CD4-positive, alpha-beta memory T cell (primary cell): ENCODE measurements at regions not wholly inside any gene's neighbourhood (a gene's known extent, or its start where the extent isn't known, plus 50 kb on each side); places are given as distances from the start of the nearest gene placed in this dataset.

Experiments
- CTCF ChIA-PET: fragments of 350-600 bp; sonication (Branson Sonifier 250); formaldehyde crosslinking; loops from one replicate; lab custom pipeline; 2021; ENCODE audit warnings: inconsistent platforms; ENCODE audit not compliant: partially characterized antibody; lab: Charles Lee
- POLR2A ChIA-PET: fragments of 350-600 bp; sonication (Branson Sonifier 250); formaldehyde crosslinking; loops from one replicate; lab custom pipeline; 2021; ENCODE audit not compliant: partially characterized antibody; lab: Charles Lee
- DNase-seq, 5 donors: peaks; one replicate each; pipeline versions ENCODE4 v3.0.0 to v3.0.0-alpha.2; 2020 to 2022; ENCODE audit warnings: mixed read lengths in 1 of 5
- H3K27ac ChIP-seq: one replicate; pipeline ENCODE4 v1.7.0; 2013; ENCODE audit warnings: low read depth, low read length
- H3K27me3 ChIP-seq: 2 replicates; pipeline ENCODE4 v1.7.0; 2013; ENCODE audit warnings: mild to moderate bottlenecking, low read length, moderate library complexity; ENCODE audit not compliant: insufficient read depth
- H3K36me3 ChIP-seq: 2 replicates; pipeline ENCODE4 v1.7.0; 2013; ENCODE audit warnings: mild to moderate bottlenecking, low read length, moderate library complexity; ENCODE audit not compliant: insufficient read depth
- H3K4me1 ChIP-seq: 2 replicates; pipeline ENCODE4 v1.7.0; 2013; ENCODE audit warnings: mild to moderate bottlenecking, low read length, moderate library complexity; ENCODE audit not compliant: insufficient read depth
- H3K4me3 ChIP-seq, 2 donors: one replicate each; pipeline ENCODE4 v1.7.0; 2013; ENCODE audit warnings: low read length in 2 of 2, mild to moderate bottlenecking in 1 of 2
- H3K9me3 ChIP-seq, 2 donors: one replicate each; pipeline ENCODE4 v1.7.0; 2013; ENCODE audit warnings: low read length in 2 of 2, control low read depth in 1 of 2; ENCODE audit not compliant: control insufficient read depth in 1 of 2
- H3K27ac Mint-ChIP-seq, 7 donors: one replicate each; pipeline ENCODE4 v1.8.0; 2020 to 2021; ENCODE audit warnings: mixed read lengths in 7 of 7, mild to moderate bottlenecking in 6 of 7, inconsistent platforms in 3 of 7, moderate library complexity in 3 of 7
- H3K27me3 Mint-ChIP-seq, 2 donors: one replicate each; pipeline ENCODE4 v1.8.0; 2020 to 2021; ENCODE audit warnings: mixed read lengths in 2 of 2
- H3K36me3 Mint-ChIP-seq, 2 donors: one replicate each; pipeline ENCODE4 v1.8.0; 2020 to 2021; ENCODE audit warnings: mixed read lengths in 2 of 2, inconsistent platforms in 1 of 2, mild to moderate bottlenecking in 1 of 2
- H3K4me1 Mint-ChIP-seq, 4 donors: one replicate each; pipeline ENCODE4 v1.8.0; 2020 to 2021; ENCODE audit warnings: mixed read lengths in 4 of 4, mild to moderate bottlenecking in 1 of 4
- H3K4me3 Mint-ChIP-seq, 8 donors: one replicate each; pipeline ENCODE4 v1.8.0; 2020 to 2021; ENCODE audit warnings: mixed read lengths in 8 of 8, mild to moderate bottlenecking in 7 of 8, moderate library complexity in 6 of 8, inconsistent platforms in 3 of 8
- H3K9me3 Mint-ChIP-seq, 8 donors: one replicate each; pipeline ENCODE4 v1.8.0; 2020 to 2021; ENCODE audit warnings: mixed read lengths in 8 of 8, mild to moderate bottlenecking in 5 of 8, inconsistent platforms in 3 of 8, moderate library complexity in 1 of 8
- intact Hi-C: fragments of 100-400 bp; cut with micrococcal nuclease; formaldehyde crosslinking; loops from one replicate; pipeline ENCODE4 v1.15.1; 2023

GRCh38 chr15:39404767-39405181 lies 176.1 kb upstream of the THBS1 start:
- no peaks in the 10 kb centered on the region for H3K27me3 ChIP-seq
- Mint-ChIP-seq H3K9me3 (no peaks in the 10 kb centered on the region), H3K27ac (no peak overlapping the region), H3K4me3 (no peak overlapping the region), H3K4me1 (no peaks in the 10 kb centered on the region), H3K36me3 (no peaks in the 10 kb centered on the region), H3K27me3 (peaks cover 2 to 6% of the 10 kb centered on the region in 2 donors)
- H3K27ac ChIP-seq = no peak overlapping the region
- DNase-seq = no peak
- POLR2A ChIA-PET = no interaction called here
- CTCF ChIA-PET = no interaction called here
- no peaks in the 10 kb centered on the region for H3K9me3 ChIP-seq
- H3K4me1 ChIP-seq = no peaks in the 10 kb centered on the region
- intact Hi-C loops = no loop called here
- no peaks in the 10 kb centered on the region for H3K36me3 ChIP-seq
- no peak overlapping the region for H3K4me3 ChIP-seq

- CTCF ChIA-PET = no interaction called here
These were observed 174.4 kb upstream of the THBS1 start for GRCh38 chr15:39406485-39406884.

DNA sequence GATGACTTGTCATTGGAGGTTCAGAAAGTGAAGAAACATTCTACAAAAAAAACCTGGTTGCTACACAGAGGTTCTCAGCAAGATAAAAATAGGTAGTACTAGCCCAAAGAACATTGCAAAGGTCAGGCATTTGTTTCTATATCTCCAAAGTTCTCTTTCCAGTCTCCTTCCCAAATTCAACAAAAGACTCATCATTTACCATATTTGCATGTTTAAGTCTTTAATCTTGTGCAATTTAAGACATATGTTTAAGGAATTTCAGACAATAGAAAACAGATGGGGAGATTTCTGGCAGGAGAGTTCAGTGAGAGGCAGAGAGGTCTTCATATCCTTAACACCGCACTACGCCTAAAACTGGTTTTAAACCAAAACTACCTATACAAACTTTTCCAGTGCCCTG lies 173.8 kb upstream of the THBS1 start:
- Mint-ChIP-seq H3K27me3 (peaks cover 2 to 6% of the 10 kb centered on the region in 2 donors), H3K27ac (no peak overlapping the region), H3K4me1 (peaks cover 0 to 9% (median 3%) of the 10 kb centered on the region in 4 donors), H3K4me3 (no peak overlapping the region), H3K9me3 (no peaks in the 10 kb centered on the region), H3K36me3 (no peaks in the 10 kb centered on the region)
- Histone ChIP-seq H3K27me3 (no peaks in the 10 kb centered on the region), H3K36me3 (no peaks in the 10 kb centered on the region), H3K4me1 (no peaks in the 10 kb centered on the region), H3K27ac (no peak overlapping the region), H3K4me3 (no peak overlapping the region), H3K9me3 (no peaks in the 10 kb centered on the region)
- CTCF ChIA-PET = no interaction called here
- POLR2A ChIA-PET = no interaction called here
- no peak for DNase-seq
- intact Hi-C loops = no loop called here

More at GRCh38 chr15:39406485-39406884, 174.4 kb upstream of the THBS1 start:
- POLR2A ChIA-PET = no interaction called here
- intact Hi-C loops = no loop called here
- Mint-ChIP-seq H3K4me1 (peaks cover 0 to 4% (median 0%) of the 10 kb centered on the region in 4 donors), H3K4me3 (no peak overlapping the region), H3K36me3 (no peaks in the 10 kb centered on the region), H3K27ac (no peak overlapping the region), H3K27me3 (peaks cover 2 to 6% of the 10 kb centered on the region in 2 donors), H3K9me3 (no peaks in the 10 kb centered on the region)
- H3K9me3 ChIP-seq = no peaks in the 10 kb centered on the region
- no peaks in the 10 kb centered on the region for H3K4me1 ChIP-seq
- H3K27me3 ChIP-seq = no peaks in the 10 kb centered on the region
- no peak overlapping the region for H3K27ac ChIP-seq
- no peaks in the 10 kb centered on the region for H3K36me3 ChIP-seq
- DNase-seq = no peak
- H3K4me3 ChIP-seq = no peak overlapping the region

DNA sequence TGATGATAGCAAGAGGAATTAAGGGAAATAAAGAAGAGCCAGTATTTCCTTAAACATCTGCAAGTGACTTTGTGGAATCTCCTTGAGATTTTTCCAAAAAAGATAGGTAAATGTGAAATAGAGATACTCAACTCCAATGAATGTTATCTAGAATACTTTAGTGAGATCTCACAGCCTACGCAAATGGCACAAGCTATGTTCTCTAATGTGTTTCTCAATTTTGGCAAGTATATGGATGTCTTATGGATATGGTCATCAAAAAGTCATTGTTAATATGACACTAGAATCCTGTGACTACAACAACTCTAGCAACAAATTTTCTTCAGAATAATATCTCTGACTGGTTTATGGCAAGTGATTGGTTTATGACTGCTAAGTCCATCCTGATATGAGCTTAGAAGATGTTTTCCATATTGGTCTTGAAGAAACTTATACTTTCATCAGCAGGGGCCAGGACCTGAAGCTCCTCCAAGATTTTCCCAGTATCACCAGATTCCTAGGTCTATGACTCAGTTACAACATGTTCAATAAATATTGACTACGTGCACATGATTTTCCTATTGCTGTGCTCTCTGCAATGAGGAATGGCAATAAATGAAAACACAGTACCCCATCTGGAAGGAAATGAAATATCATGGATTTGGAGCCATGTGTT lies 170.9 kb upstream of the THBS1 start:
- Histone ChIP-seq H3K27ac (no peak overlapping the region), H3K4me3 (no peak overlapping the region), H3K27me3 (no peaks in the 10 kb centered on the region), H3K36me3 (no peaks in the 10 kb centered on the region), H3K9me3 (no peaks in the 10 kb centered on the region), H3K4me1 (no peaks in the 10 kb centered on the region)
- no peak overlapping the region for H3K27ac Mint-ChIP-seq
- H3K4me1 Mint-ChIP-seq = peaks cover 0 to 9% (median 3%) of the 10 kb centered on the region in 4 donors
- peaks cover 2 to 9% of the 10 kb centered on the region in 2 donors for H3K27me3 Mint-ChIP-seq
- CTCF ChIA-PET = no interaction called here
- DNase-seq = no peak
- no peaks in the 10 kb centered on the region for H3K9me3 Mint-ChIP-seq
- no peaks in the 10 kb centered on the region for H3K36me3 Mint-ChIP-seq
- POLR2A ChIA-PET = no interaction called here
- intact Hi-C loops = no loop called here
- no peak overlapping the region for H3K4me3 Mint-ChIP-seq

DNA sequence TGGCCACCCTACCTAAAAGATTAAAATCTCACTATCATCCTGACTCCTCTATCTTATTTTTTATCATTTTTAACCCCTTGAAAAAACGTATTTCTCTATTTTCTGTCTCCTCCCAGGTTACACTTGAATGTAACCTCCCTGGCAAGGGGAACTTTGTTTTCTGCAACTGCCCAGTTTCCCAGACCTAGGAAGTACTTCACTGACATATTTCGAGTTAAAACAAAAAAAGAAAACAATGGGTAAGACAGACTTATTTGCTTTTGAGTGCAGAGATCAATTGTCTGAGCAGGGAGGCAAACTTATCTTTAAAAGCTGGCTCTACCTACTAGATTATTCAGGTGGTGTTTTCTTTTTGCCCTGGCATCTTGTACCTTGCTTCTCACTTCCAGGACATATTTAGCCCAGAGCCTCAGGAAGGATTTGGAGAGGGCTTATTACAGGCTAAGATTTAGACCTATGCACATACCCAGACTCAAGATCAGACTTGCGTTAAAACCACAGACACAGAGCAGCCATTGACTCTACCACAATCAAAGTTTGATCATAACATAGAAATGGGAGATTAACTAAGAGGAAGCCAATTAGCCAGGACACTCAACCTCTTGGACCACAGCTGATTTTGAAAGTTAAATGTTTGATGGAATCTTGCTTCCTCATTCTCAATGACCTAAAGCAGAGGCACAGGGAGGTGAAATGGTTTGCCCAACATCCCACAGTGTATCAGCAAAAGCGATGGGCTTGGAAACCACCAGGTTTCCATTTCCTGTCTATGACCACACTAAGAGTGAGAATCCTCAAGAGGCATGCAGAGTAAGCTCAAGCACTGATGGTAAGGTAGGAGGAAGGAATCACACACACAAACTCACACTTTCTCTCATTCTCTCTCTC lies 169.5 kb upstream of the THBS1 start:
- peaks cover 0 to 9% (median 3%) of the 10 kb centered on the region in 4 donors for H3K4me1 Mint-ChIP-seq
- H3K27me3 Mint-ChIP-seq = peaks cover 2 to 9% of the 10 kb centered on the region in 2 donors
- ChIA-PET POLR2A (no interaction called here), CTCF (no interaction called here)
- no peak for DNase-seq
- no peak overlapping the region for H3K4me3 Mint-ChIP-seq
- no peak overlapping the region for H3K27ac Mint-ChIP-seq
- Histone ChIP-seq H3K9me3 (no peaks in the 10 kb centered on the region), H3K36me3 (no peaks in the 10 kb centered on the region), H3K27me3 (no peaks in the 10 kb centered on the region), H3K4me1 (no peaks in the 10 kb centered on the region), H3K27ac (no peak overlapping the region), H3K4me3 (no peak overlapping the region)
- no peaks in the 10 kb centered on the region for H3K9me3 Mint-ChIP-seq
- no peaks in the 10 kb centered on the region for H3K36me3 Mint-ChIP-seq
- intact Hi-C loops = no loop called here

DNA sequence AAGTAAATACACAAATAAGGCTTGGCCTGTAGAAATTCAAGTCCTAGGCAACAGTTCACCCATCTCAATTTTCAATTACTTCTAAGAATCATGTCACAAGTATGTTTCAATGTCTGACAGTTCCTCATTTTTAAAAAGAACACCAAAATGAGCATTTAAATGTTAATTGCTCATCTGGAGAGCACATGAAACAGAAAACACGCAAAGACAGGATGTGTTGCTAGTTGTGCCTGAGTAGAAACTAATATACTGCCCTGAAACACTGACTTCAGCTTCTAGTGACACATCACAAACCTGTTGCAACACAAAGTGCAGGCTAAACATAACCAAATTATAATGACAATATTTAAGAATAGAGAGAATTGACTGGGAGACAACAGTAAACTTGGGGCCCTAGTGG lies 167.3 kb upstream of the THBS1 start:
- Histone ChIP-seq H3K9me3 (no peaks in the 10 kb centered on the region), H3K4me3 (no peak overlapping the region), H3K27me3 (no peaks in the 10 kb centered on the region), H3K27ac (no peak overlapping the region), H3K36me3 (no peaks in the 10 kb centered on the region), H3K4me1 (no peaks in the 10 kb centered on the region)
- H3K4me1 Mint-ChIP-seq = peaks cover 0 to 9% (median 3%) of the 10 kb centered on the region in 4 donors
- ChIA-PET CTCF (no interaction called here), POLR2A (no interaction called here)
- H3K36me3 Mint-ChIP-seq = no peaks in the 10 kb centered on the region
- no peak for DNase-seq
- peaks cover 0 to 6% (median 0%) of the 10 kb centered on the region in 8 donors for H3K9me3 Mint-ChIP-seq
- intact Hi-C loops = no loop called here
- H3K27me3 Mint-ChIP-seq = peaks cover 7% of the 10 kb centered on the region in 2 donors
- H3K4me3 Mint-ChIP-seq = no peak overlapping the region
- no peak overlapping the region for H3K27ac Mint-ChIP-seq

- peaks cover 0 to 9% (median 3%) of the 10 kb centered on the region in 4 donors for H3K4me1 Mint-ChIP-seq
- Histone ChIP-seq H3K4me1 (no peaks in the 10 kb centered on the region), H3K4me3 (no peak overlapping the region), H3K27me3 (no peaks in the 10 kb centered on the region), H3K36me3 (no peaks in the 10 kb centered on the region), H3K9me3 (no peaks in the 10 kb centered on the region), H3K27ac (no peak overlapping the region)
- no peaks in the 10 kb centered on the region for H3K36me3 Mint-ChIP-seq
- no peak overlapping the region for H3K4me3 Mint-ChIP-seq
- CTCF ChIA-PET = no interaction called here
- POLR2A ChIA-PET = no interaction called here
- peaks cover 10 to 13% of the 10 kb centered on the region in 2 donors for H3K27me3 Mint-ChIP-seq
- H3K9me3 Mint-ChIP-seq = peaks cover 0 to 6% (median 0%) of the 10 kb centered on the region in 8 donors
- no peak overlapping the region for H3K27ac Mint-ChIP-seq
- no peak for DNase-seq
- intact Hi-C loops = no loop called here
These were observed 166.7 kb upstream of the THBS1 start for GRCh38 chr15:39414201-39414600.
